HepG2 (cell line): ENCODE measurements at regions not wholly inside any gene's neighbourhood (a gene's known extent, or its start where the extent isn't known, plus 50 kb on each side); places are given as distances from the start of the nearest gene placed in this dataset.

ENCODE experiments used
- ATAC-seq: fragments of 200-7000 bp; cut with Tn5 transposase; 3 replicates; pipeline ENCODE4 v1.9.1; 2020; ENCODE audit warnings: mild to moderate bottlenecking, moderate library complexity
- BruUV-seq: library from RNA; stranded (reverse); fragments of 400-500 nt; replicated peaks from 2 replicates; lab custom pipeline; 2021; lab: Mats Ljungman, UMichigan
- CTCF ChIA-PET: fragments of 300-600 bp; formaldehyde crosslinking; extraction: SDS; loops from one replicate; lab custom pipeline; 2021; ENCODE audit warnings: low total read pairs, inconsistent platforms, low intra/inter-chr PET ratio; lab: Yijun Ruan, JAX
- POLR2A ChIA-PET: fragments of 350-600 bp; sonication (Branson Sonifier 250); formaldehyde crosslinking; loops from one replicate; lab custom pipeline; 2020; ENCODE audit warnings: antibody characterized with exemption, inconsistent platforms; lab: Yijun Ruan, JAX
- DNase-seq: peaks from one replicate; pipeline ENCODE4 v3.0.0-alpha.2; 2015; ENCODE audit warnings: low spot score
- FAIRE-seq: peaks from 3 replicates; lab custom pipeline; 2011; peaks lifted over from hg19 to GRCh38; lab: Jason Lieb, UNC
- H2AFZ ChIP-seq: one replicate; pipeline ENCODE4 v1.6.1; 2011; ENCODE audit warnings: low read length, inconsistent platforms
- H3K27ac ChIP-seq: fragments of 300-600 bp; 3 replicates; pipeline ENCODE4 v1.8.0; 2011; ENCODE audit warnings: mixed run types, mild to moderate bottlenecking, mixed read lengths, low read length, inconsistent platforms; ENCODE audit not compliant: insufficient read depth; ENCODE audit errors: extremely low read length
- H3K27me3 ChIP-seq, 2 experiments: fragments of 200-600 bp in 1 of 2; 2 replicates in 1 of 2; 3 replicates in 1 of 2; pipeline versions ENCODE4 v1.6.0 to v1.8.0; 2011; ENCODE audit warnings: low read length in 2 of 2, mild to moderate bottlenecking in 2 of 2, moderate library complexity in 2 of 2, inconsistent platforms in 1 of 2; ENCODE audit not compliant: insufficient read depth in 2 of 2, control insufficient read depth in 1 of 2
- H3K36me3 ChIP-seq, 2 experiments: fragments of 200-600 bp in 1 of 2; replicated peaks in 1 of 2; 2 replicates in 1 of 2; 3 replicates in 1 of 2; pipeline versions ENCODE4 v1.5.1 to v1.8.0; 2011; ENCODE audit warnings: low read length in 2 of 2, inconsistent platforms in 1 of 2; ENCODE audit not compliant: insufficient read depth in 2 of 2, control insufficient read depth in 1 of 2
- H3K4me1 ChIP-seq: 2 replicates; pipeline ENCODE4 v1.5.1; 2012; ENCODE audit warnings: low read length, inconsistent platforms; ENCODE audit not compliant: insufficient read depth
- H3K4me2 ChIP-seq: 2 replicates; pipeline ENCODE4 v1.6.0; 2011; ENCODE audit warnings: low read depth, low read length, inconsistent platforms
- H3K4me3 ChIP-seq, 3 experiments: fragments of 200-600 bp in 1 of 3; sonication (generic), shearing (Covaris generic) in 1 of 3; replicated peaks in 1 of 3; 2 replicates each; pipeline ENCODE4 v1.5.1; 2011 to 2016; ENCODE audit warnings: low read length in 3 of 3, inconsistent platforms in 2 of 3, low read depth in 2 of 3, mild to moderate bottlenecking in 2 of 3, control low read depth in 1 of 3, mixed read lengths in 1 of 3; ENCODE audit not compliant: insufficient read depth in 1 of 3
- H3K79me2 ChIP-seq: one replicate; pipeline ENCODE4 v1.6.1; 2011; ENCODE audit warnings: low read length, inconsistent platforms; ENCODE audit not compliant: insufficient read depth
- H3K9ac ChIP-seq: 2 replicates; pipeline ENCODE4 v1.6.0; 2011; ENCODE audit warnings: mild to moderate bottlenecking, low read depth, low read length, inconsistent platforms; ENCODE audit not compliant: insufficient read depth
- H3K9me3 ChIP-seq: 2 replicates; pipeline ENCODE4 v1.5.1; 2012; ENCODE audit warnings: mild to moderate bottlenecking, low read length
- H4K20me1 ChIP-seq: 2 replicates; pipeline ENCODE4 v1.6.0; 2011; ENCODE audit warnings: inconsistent platforms, mild to moderate bottlenecking, low read length, moderate library complexity; ENCODE audit not compliant: insufficient read depth
- SOX6 ChIP-seq, 2 experiments: fragments of 450-650 bp in 1 of 2; sonication (generic) in 1 of 2; formaldehyde crosslinking in 1 of 2; IDR thresholded peaks; 2 replicates each; pipeline versions ENCODE4 v1.4.0 to v1.6.1; 2017 to 2020; ENCODE audit warnings: antibody characterized with exemption in 1 of 2, mild to moderate bottlenecking in 1 of 2, missing genetic modification reagents in 1 of 2
- ZFP82 ChIP-seq: sonication (generic); formaldehyde crosslinking; IDR thresholded peaks from 2 replicates; pipeline ENCODE4 v1.5.1; 2020; ENCODE audit warnings: mild to moderate bottlenecking, missing genetic modification reagents, borderline replicate concordance
- ZNF343 ChIP-seq: sonication (generic); formaldehyde crosslinking; IDR thresholded peaks from 2 replicates; pipeline ENCODE4 v1.4.0; 2020; ENCODE audit warnings: mild to moderate bottlenecking, missing genetic modification reagents
- WGBS: methylation state at CpG from one replicate; pipeline ENCODE4 v1.1.6; 2017; ENCODE audit warnings: low lambda C conversion rate; 5-methylcytosine and 5-hydroxymethylcytosine counted together
- in situ Hi-C: cut with HindIII; loops from 2 replicates; pipeline ENCODE4 v1.10.0; 2017; ENCODE audit warnings: low pct_unique_long_range_greater_than_20kb; ENCODE audit not compliant: extremely low pct_ligation_motif_present
- intact Hi-C: fragments of 100-400 bp; cut with micrococcal nuclease; formaldehyde crosslinking; loops from one replicate; pipeline ENCODE4 v1.10.0; 2022; ENCODE audit not compliant: unreplicated experiment
- TF ChIP-seq, protein P1 (sequence below): IDR thresholded peaks from 2 replicates; pipeline ENCODE4 v1.4.0; 2020; ENCODE audit warnings: mild to moderate bottlenecking, missing genetic modification reagents
- TF ChIP-seq, protein P2 (sequence below), 2 experiments: fragments of 450-650 bp in 1 of 2; sonication (generic) in 1 of 2; formaldehyde crosslinking in 1 of 2; IDR thresholded peaks; 2 replicates each; pipeline versions ENCODE4 v1.6.1 to v1.8.0; 2016 to 2022; ENCODE audit warnings: antibody characterized with exemption in 1 of 2, mild to moderate bottlenecking in 1 of 2, missing genetic modification reagents in 1 of 2
- TF ChIP-seq, protein P3 (sequence below): fragments of 450-650 bp; IDR thresholded peaks from 2 replicates; pipeline ENCODE4 v1.6.1; 2017
- TF ChIP-seq, protein P4 (sequence below): sonication (generic); formaldehyde crosslinking; IDR thresholded peaks from 2 replicates; pipeline ENCODE4 v1.5.0; 2020; ENCODE audit warnings: mild to moderate bottlenecking, missing genetic modification reagents

DNA sequence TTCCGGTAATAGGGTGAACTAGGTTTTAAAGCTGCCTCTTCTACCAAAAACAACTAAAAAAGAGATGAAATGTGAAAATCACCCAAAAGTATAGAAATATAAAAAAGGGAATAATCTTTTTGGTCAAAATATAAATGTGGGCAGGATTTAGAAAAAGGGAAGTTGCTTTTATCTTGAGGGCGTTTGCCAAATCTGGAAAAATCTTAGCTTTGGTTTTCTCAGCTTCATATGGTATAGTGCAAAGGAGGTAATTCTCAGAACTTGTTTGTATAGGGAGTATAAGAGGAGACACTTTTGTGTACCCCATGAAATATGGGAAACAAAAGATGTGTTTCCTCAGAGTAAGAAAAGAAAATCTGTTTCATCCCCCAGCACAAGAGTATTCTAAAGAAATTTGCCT is 54.2 kb upstream of the TRIM26 start:
- 89% methylated on average over 2 of the region's 2 CpGs for WGBS
- no peaks in the 10 kb centered on the region for H3K79me2 ChIP-seq
- no peaks in the 10 kb centered on the region for H3K36me3 ChIP-seq
- DNase-seq, result no peak
- H3K9ac ChIP-seq, result no peak overlapping the region
- in situ Hi-C loops (no loop called here), intact Hi-C loops (no loop called here)
- no peak overlapping the region for H3K4me3 ChIP-seq
- BruUV-seq, result no TSS peak
- H3K9me3 ChIP-seq, result no peaks in the 10 kb centered on the region
- H3K27me3 ChIP-seq, result no peaks in the 10 kb centered on the region
- peaks cover 9% of the 10 kb centered on the region for H3K4me1 ChIP-seq
- no peak for FAIRE-seq
- no peak for ATAC-seq
- no peak overlapping the region for H3K27ac ChIP-seq
- no peak overlapping the region for H3K4me2 ChIP-seq
- H2AFZ ChIP-seq, result no peak overlapping the region
- CTCF ChIA-PET, result no interaction called here
- POLR2A ChIA-PET, result no interaction called here
- H4K20me1 ChIP-seq, result no peaks in the 10 kb centered on the region
- TF ChIP-seq, protein P1, sequence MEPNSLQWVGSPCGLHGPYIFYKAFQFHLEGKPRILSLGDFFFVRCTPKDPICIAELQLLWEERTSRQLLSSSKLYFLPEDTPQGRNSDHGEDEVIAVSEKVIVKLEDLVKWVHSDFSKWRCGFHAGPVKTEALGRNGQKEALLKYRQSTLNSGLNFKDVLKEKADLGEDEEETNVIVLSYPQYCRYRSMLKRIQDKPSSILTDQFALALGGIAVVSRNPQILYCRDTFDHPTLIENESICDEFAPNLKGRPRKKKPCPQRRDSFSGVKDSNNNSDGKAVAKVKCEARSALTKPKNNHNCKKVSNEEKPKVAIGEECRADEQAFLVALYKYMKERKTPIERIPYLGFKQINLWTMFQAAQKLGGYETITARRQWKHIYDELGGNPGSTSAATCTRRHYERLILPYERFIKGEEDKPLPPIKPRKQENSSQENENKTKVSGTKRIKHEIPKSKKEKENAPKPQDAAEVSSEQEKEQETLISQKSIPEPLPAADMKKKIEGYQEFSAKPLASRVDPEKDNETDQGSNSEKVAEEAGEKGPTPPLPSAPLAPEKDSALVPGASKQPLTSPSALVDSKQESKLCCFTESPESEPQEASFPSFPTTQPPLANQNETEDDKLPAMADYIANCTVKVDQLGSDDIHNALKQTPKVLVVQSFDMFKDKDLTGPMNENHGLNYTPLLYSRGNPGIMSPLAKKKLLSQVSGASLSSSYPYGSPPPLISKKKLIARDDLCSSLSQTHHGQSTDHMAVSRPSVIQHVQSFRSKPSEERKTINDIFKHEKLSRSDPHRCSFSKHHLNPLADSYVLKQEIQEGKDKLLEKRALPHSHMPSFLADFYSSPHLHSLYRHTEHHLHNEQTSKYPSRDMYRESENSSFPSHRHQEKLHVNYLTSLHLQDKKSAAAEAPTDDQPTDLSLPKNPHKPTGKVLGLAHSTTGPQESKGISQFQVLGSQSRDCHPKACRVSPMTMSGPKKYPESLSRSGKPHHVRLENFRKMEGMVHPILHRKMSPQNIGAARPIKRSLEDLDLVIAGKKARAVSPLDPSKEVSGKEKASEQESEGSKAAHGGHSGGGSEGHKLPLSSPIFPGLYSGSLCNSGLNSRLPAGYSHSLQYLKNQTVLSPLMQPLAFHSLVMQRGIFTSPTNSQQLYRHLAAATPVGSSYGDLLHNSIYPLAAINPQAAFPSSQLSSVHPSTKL (CRISPR knock-in tag), result no peak
- no peak for TF ChIP-seq ZNF343 (CRISPR knock-in tag)
- TF ChIP-seq, protein P2, sequence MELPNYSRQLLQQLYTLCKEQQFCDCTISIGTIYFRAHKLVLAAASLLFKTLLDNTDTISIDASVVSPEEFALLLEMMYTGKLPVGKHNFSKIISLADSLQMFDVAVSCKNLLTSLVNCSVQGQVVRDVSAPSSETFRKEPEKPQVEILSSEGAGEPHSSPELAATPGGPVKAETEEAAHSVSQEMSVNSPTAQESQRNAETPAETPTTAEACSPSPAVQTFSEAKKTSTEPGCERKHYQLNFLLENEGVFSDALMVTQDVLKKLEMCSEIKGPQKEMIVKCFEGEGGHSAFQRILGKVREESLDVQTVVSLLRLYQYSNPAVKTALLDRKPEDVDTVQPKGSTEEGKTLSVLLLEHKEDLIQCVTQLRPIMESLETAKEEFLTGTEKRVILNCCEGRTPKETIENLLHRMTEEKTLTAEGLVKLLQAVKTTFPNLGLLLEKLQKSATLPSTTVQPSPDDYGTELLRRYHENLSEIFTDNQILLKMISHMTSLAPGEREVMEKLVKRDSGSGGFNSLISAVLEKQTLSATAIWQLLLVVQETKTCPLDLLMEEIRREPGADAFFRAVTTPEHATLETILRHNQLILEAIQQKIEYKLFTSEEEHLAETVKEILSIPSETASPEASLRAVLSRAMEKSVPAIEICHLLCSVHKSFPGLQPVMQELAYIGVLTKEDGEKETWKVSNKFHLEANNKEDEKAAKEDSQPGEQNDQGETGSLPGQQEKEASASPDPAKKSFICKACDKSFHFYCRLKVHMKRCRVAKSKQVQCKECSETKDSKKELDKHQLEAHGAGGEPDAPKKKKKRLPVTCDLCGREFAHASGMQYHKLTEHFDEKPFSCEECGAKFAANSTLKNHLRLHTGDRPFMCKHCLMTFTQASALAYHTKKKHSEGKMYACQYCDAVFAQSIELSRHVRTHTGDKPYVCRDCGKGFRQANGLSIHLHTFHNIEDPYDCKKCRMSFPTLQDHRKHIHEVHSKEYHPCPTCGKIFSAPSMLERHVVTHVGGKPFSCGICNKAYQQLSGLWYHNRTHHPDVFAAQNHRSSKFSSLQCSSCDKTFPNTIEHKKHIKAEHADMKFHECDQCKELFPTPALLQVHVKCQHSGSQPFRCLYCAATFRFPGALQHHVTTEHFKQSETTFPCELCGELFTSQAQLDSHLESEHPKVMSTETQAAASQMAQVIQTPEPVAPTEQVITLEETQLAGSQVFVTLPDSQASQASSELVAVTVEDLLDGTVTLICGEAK (IDR thresholded peaks at IDR 0.05), result no peak
- TF ChIP-seq, protein P2 (CRISPR knock-in tag; IDR thresholded peaks at IDR 0.05), result no peak
- no peak for TF ChIP-seq SOX6 (IDR thresholded peaks at IDR 0.05)
- TF ChIP-seq SOX6 (CRISPR knock-in tag; IDR thresholded peaks at IDR 0.05), result no peak
- TF ChIP-seq, protein P3, sequence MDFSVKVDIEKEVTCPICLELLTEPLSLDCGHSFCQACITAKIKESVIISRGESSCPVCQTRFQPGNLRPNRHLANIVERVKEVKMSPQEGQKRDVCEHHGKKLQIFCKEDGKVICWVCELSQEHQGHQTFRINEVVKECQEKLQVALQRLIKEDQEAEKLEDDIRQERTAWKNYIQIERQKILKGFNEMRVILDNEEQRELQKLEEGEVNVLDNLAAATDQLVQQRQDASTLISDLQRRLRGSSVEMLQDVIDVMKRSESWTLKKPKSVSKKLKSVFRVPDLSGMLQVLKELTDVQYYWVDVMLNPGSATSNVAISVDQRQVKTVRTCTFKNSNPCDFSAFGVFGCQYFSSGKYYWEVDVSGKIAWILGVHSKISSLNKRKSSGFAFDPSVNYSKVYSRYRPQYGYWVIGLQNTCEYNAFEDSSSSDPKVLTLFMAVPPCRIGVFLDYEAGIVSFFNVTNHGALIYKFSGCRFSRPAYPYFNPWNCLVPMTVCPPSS, result no peak
- TF ChIP-seq, protein P4, sequence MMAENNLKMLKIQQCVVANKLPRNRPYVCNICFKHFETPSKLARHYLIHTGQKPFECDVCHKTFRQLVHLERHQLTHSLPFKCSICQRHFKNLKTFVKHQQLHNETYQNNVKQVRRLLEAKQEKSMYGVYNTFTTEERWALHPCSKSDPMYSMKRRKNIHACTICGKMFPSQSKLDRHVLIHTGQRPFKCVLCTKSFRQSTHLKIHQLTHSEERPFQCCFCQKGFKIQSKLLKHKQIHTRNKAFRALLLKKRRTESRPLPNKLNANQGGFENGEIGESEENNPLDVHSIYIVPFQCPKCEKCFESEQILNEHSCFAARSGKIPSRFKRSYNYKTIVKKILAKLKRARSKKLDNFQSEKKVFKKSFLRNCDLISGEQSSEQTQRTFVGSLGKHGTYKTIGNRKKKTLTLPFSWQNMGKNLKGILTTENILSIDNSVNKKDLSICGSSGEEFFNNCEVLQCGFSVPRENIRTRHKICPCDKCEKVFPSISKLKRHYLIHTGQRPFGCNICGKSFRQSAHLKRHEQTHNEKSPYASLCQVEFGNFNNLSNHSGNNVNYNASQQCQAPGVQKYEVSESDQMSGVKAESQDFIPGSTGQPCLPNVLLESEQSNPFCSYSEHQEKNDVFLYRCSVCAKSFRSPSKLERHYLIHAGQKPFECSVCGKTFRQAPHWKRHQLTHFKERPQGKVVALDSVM, result no peak
- TF ChIP-seq ZFP82, result no peak
